GM23338 (cell line): ENCODE measurements at regions not wholly inside any gene's neighbourhood (a gene's known extent, or its start where the extent isn't known, plus 50 kb on each side); places are given as distances from the start of the nearest gene placed in this dataset.

ENCODE experiments used
- ATAC-seq: fragments of 200-7000 bp; cut with Tn5 transposase; 3 replicates; pipeline ENCODE4 v1.9.1; 2020
- DNase-seq: peaks from one replicate; pipeline ENCODE4 v3.0.0-alpha.2; 2015; ENCODE audit warnings: low spot score
- H2AFZ ChIP-seq: fragments of 200-600 bp; sonication (generic); 2 replicates; pipeline ENCODE4 v1.8.0; 2016; ENCODE audit warnings: antibody characterized with exemption, mild to moderate bottlenecking, moderate library complexity
- H3F3A ChIP-seq: fragments of 200-600 bp; sonication (generic); replicated peaks from 2 replicates; pipeline ENCODE4 v1.8.0; 2017; ENCODE audit warnings: antibody characterized with exemption, mixed run types, low read depth
- H3K27ac ChIP-seq: fragments of 200-600 bp; sonication (generic); 2 replicates; pipeline ENCODE4 v1.6.1; 2016; ENCODE audit warnings: low read depth
- H3K27me3 ChIP-seq: fragments of 200-600 bp; sonication (generic); 2 replicates; pipeline ENCODE4 v1.8.0; 2016; ENCODE audit warnings: mild to moderate bottlenecking, mixed run types, moderate library complexity; ENCODE audit not compliant: insufficient read depth
- H3K36me3 ChIP-seq: fragments of 200-600 bp; sonication (generic); 2 replicates; pipeline ENCODE4 v1.8.0; 2016; ENCODE audit warnings: mild to moderate bottlenecking; ENCODE audit not compliant: insufficient read depth
- H3K4me1 ChIP-seq: fragments of 200-600 bp; sonication (generic); 2 replicates; pipeline ENCODE4 v1.8.0; 2016; ENCODE audit warnings: mild to moderate bottlenecking, moderate library complexity; ENCODE audit not compliant: insufficient read depth
- H3K4me2 ChIP-seq: fragments of 200-600 bp; sonication (generic); 2 replicates; pipeline ENCODE4 v1.7.1; 2017; ENCODE audit warnings: mixed run types
- H3K4me3 ChIP-seq: fragments of 200-600 bp; sonication (generic); 2 replicates; pipeline ENCODE4 v1.6.1; 2016; ENCODE audit warnings: mixed run types
- H3K79me2 ChIP-seq: fragments of 200-600 bp; sonication (generic); replicated peaks from 2 replicates; pipeline ENCODE4 v1.8.0; 2017; ENCODE audit warnings: mild to moderate bottlenecking; ENCODE audit not compliant: insufficient read depth
- H3K9me2 ChIP-seq: fragments of 200-600 bp; sonication (generic); 2 replicates; pipeline ENCODE4 v1.8.0; 2017; ENCODE audit not compliant: insufficient read depth
- H4K20me1 ChIP-seq: fragments of 200-600 bp; sonication (generic); replicated peaks from 2 replicates; pipeline ENCODE4 v1.8.0; 2017; ENCODE audit warnings: mild to moderate bottlenecking; ENCODE audit not compliant: insufficient read depth
- H3K27ac Mint-ChIP-seq: 2 replicates; pipeline ENCODE4 v1.8.0; 2020; ENCODE audit warnings: inconsistent platforms, mild to moderate bottlenecking, moderate library complexity, mixed read lengths
- H3K27me3 Mint-ChIP-seq: 3 replicates; pipeline ENCODE4 v1.8.0; 2022; ENCODE audit warnings: low read depth, mild to moderate bottlenecking, moderate library complexity, mixed read lengths, inconsistent platforms; ENCODE audit not compliant: insufficient read depth, poor library complexity
- H3K36me3 Mint-ChIP-seq: 3 replicates; pipeline ENCODE4 v1.8.0; 2021; ENCODE audit warnings: low read depth, mild to moderate bottlenecking, inconsistent platforms, moderate library complexity, mixed read lengths
- H3K4me1 Mint-ChIP-seq: 3 replicates; pipeline ENCODE4 v1.8.0; 2020; ENCODE audit warnings: mild to moderate bottlenecking, inconsistent platforms, mixed read lengths
- H3K4me3 Mint-ChIP-seq: 3 replicates; pipeline ENCODE4 v1.8.0; 2021; ENCODE audit warnings: moderate library complexity, mild to moderate bottlenecking, inconsistent platforms, mixed read lengths
- H3K9me3 Mint-ChIP-seq: 3 replicates; pipeline ENCODE4 v1.8.0; 2020; ENCODE audit warnings: moderate library complexity, mild to moderate bottlenecking, inconsistent platforms, mixed read lengths
- CREB1 ChIP-seq: fragments of 250-450 bp; sonication (Bioruptor Pico); IDR thresholded peaks from 2 replicates; pipeline ENCODE4 v1.5.0; 2020; ENCODE audit warnings: low read depth, mild to moderate bottlenecking, moderate library complexity
- CTCF ChIP-seq, 2 experiments: fragments of 200-600 bp in 1 of 2; sonication (generic) in 1 of 2; conservative IDR thresholded peaks; 2 replicates each; pipeline versions ENCODE4 v1.5.1 to v1.6.1; 2016 to 2017; ENCODE audit warnings: antibody characterized with exemption in 2 of 2, low read depth in 2 of 2, mild to moderate bottlenecking in 2 of 2, moderate library complexity in 1 of 2
- ETS1 ChIP-seq: IDR thresholded peaks from 2 replicates; pipeline ENCODE4 v1.6.1; 2016; ENCODE audit warnings: antibody characterized with exemption
- EZH2 ChIP-seq: fragments of 200-600 bp; sonication (generic); IDR thresholded peaks from one replicate; pipeline ENCODE4 v1.8.0; 2017; ENCODE audit warnings: antibody characterized with exemption, mild to moderate bottlenecking, low read depth; ENCODE audit not compliant: unreplicated experiment
- EZH2phosphoT487 ChIP-seq: fragments of 200-600 bp; sonication (generic); IDR thresholded peaks from one replicate; pipeline ENCODE4 v1.8.1; 2018; ENCODE audit warnings: antibody characterized with exemption; ENCODE audit not compliant: unreplicated experiment
- JUNB ChIP-seq: IDR thresholded peaks from one replicate; pipeline ENCODE4 v1.6.1; 2016; ENCODE audit warnings: antibody characterized with exemption; ENCODE audit not compliant: unreplicated experiment
- NANOG ChIP-seq: IDR thresholded peaks from 2 replicates; pipeline ENCODE4 v1.6.1; 2016; ENCODE audit warnings: antibody characterized with exemption, borderline replicate concordance
- POLR2AphosphoS5 ChIP-seq: IDR thresholded peaks from 2 replicates; pipeline ENCODE4 v1.6.1; 2016; ENCODE audit warnings: antibody characterized with exemption, low read depth
- REST ChIP-seq: IDR thresholded peaks from one replicate; pipeline ENCODE4 v1.6.1; 2018; ENCODE audit warnings: antibody characterized with exemption; ENCODE audit not compliant: unreplicated experiment
- STAT1 ChIP-seq: IDR thresholded peaks from one replicate; pipeline ENCODE4 v1.6.1; 2016; ENCODE audit warnings: antibody characterized with exemption; ENCODE audit not compliant: unreplicated experiment
- ZNF114 ChIP-seq: fragments of 250-450 bp; sonication (Bioruptor Pico); IDR thresholded peaks from 2 replicates; pipeline ENCODE4 v1.5.0; 2020; ENCODE audit warnings: mild to moderate bottlenecking, moderate library complexity
- ZNF331 ChIP-seq: fragments of 250-450 bp; sonication (Bioruptor Pico); IDR thresholded peaks from 2 replicates; pipeline ENCODE4 v1.5.0; 2020; ENCODE audit warnings: low read depth, mild to moderate bottlenecking, moderate library complexity
- ZNF462 ChIP-seq: fragments of 250-450 bp; sonication (Bioruptor Pico); IDR thresholded peaks from 2 replicates; pipeline ENCODE4 v1.5.0; 2020; ENCODE audit warnings: mild to moderate bottlenecking, moderate library complexity

GRCh38 chr20:52269321-52269720 lies 77.7 kb upstream of the ZFP64 start:
- Histone ChIP-seq H3K27ac (no peak overlapping the region), H4K20me1 (no peaks in the 10 kb centered on the region), H3K4me3 (no peak overlapping the region), H3K4me1 (no peaks in the 10 kb centered on the region), H3K27me3 (no peaks in the 10 kb centered on the region), H3K79me2 (no peaks in the 10 kb centered on the region), H2AFZ (no peak overlapping the region), H3F3A (no peaks in the 10 kb centered on the region), H3K36me3 (no peaks in the 10 kb centered on the region), H3K4me2 (no peak overlapping the region), H3K9me2 (peaks cover 3% of the 10 kb centered on the region; the same call in 1 of the 2 replicates)
- H3K4me1 Mint-ChIP-seq: no peaks in the 10 kb centered on the region
- no peak for DNase-seq
- H3K27ac Mint-ChIP-seq: no peak overlapping the region
- TF ChIP-seq CTCF (conservative IDR thresholded peaks at IDR 0.05; ENCODE audit: low read depth in 2 of 2) (no peak), EZH2phosphoT487 (no peak), NANOG (no peak), STAT1 (no peak), ETS1 (no peak), CREB1 (CRISPR knock-in tag) (no peak), POLR2AphosphoS5 (no peak), EZH2 (no peak), REST (no peak), ZNF462 (CRISPR knock-in tag) (no peak), ZNF114 (CRISPR knock-in tag) (no peak), ZNF331 (CRISPR knock-in tag) (no peak), JUNB (no peak)
- H3K27me3 Mint-ChIP-seq: peaks cover 4% of the 10 kb centered on the region
- H3K4me3 Mint-ChIP-seq: no peak overlapping the region
- H3K9me3 Mint-ChIP-seq: no peaks in the 10 kb centered on the region
- no peak for ATAC-seq
- H3K36me3 Mint-ChIP-seq: no peaks in the 10 kb centered on the region
